H9 (cell line): ENCODE measurements at regions not wholly inside any gene's neighbourhood (a gene's known extent, or its start where the extent isn't known, plus 50 kb on each side); places are given as distances from the start of the nearest gene placed in this dataset.

Experiments
- DNase-seq: peaks from one replicate; pipeline ENCODE4 v3.0.0-alpha.2; 2017
- H2AFZ ChIP-seq: one replicate; pipeline ENCODE4 v1.6.1; 2013; ENCODE audit warnings: mild to moderate bottlenecking, low read length, control low read depth, moderate library complexity
- H2AK5ac ChIP-seq: 2 replicates; pipeline ENCODE4 v1.6.1; 2013; ENCODE audit warnings: low read length, control low read depth, mixed read lengths; ENCODE audit not compliant: insufficient read length
- H2BK120ac ChIP-seq: one replicate; pipeline ENCODE4 v1.6.1; 2013; ENCODE audit warnings: low read depth, mild to moderate bottlenecking, low read length, control low read depth, inconsistent platforms; ENCODE audit not compliant: poor library complexity, severe bottlenecking
- H2BK12ac ChIP-seq: 2 replicates; pipeline ENCODE4 v1.6.1; 2013; ENCODE audit warnings: low read length, control low read depth, mixed read lengths, low read depth; ENCODE audit not compliant: insufficient read length
- H2BK15ac ChIP-seq: 2 replicates; pipeline ENCODE4 v1.6.1; 2013; ENCODE audit warnings: low read depth, low read length, control low read depth
- H2BK20ac ChIP-seq: one replicate; pipeline ENCODE4 v1.6.1; 2013; ENCODE audit warnings: low read depth, mild to moderate bottlenecking, low read length, control low read depth, inconsistent platforms; ENCODE audit not compliant: poor library complexity, severe bottlenecking
- H2BK5ac ChIP-seq: 2 replicates; pipeline ENCODE4 v1.6.1; 2013; ENCODE audit warnings: low read length, control low read depth, mixed read lengths; ENCODE audit not compliant: insufficient read length
- H3K14ac ChIP-seq: 2 replicates; pipeline ENCODE4 v1.6.1; 2013; ENCODE audit warnings: low read length, control low read depth; ENCODE audit not compliant: insufficient read depth
- H3K18ac ChIP-seq: 2 replicates; pipeline ENCODE4 v1.6.1; 2013; ENCODE audit warnings: low read depth, mild to moderate bottlenecking, mixed read lengths, low read length, control low read depth; ENCODE audit not compliant: insufficient read length
- H3K23ac ChIP-seq: 2 replicates; pipeline ENCODE4 v1.6.1; 2013; ENCODE audit warnings: low read length, control low read depth, mixed read lengths, low read depth; ENCODE audit not compliant: insufficient read length
- H3K23me2 ChIP-seq: 2 replicates; pipeline ENCODE4 v1.6.1; 2013; ENCODE audit warnings: low read depth, mild to moderate bottlenecking, mixed read lengths, low read length, control low read depth; ENCODE audit not compliant: insufficient read length, poor library complexity, severe bottlenecking
- H3K27ac ChIP-seq: 2 replicates; pipeline ENCODE4 v1.5.1; 2013; ENCODE audit warnings: low read length, control low read depth, mixed read lengths, low read depth; ENCODE audit not compliant: insufficient read length
- H3K27me3 ChIP-seq: 2 replicates; pipeline ENCODE4 v1.6.1; 2013; ENCODE audit warnings: low read length, control low read depth, inconsistent platforms; ENCODE audit not compliant: insufficient read depth
- H3K4ac ChIP-seq: 2 replicates; pipeline ENCODE4 v1.6.1; 2013; ENCODE audit warnings: low read depth, mild to moderate bottlenecking, control low read depth, inconsistent platforms, low read length, moderate library complexity
- H3K4me1 ChIP-seq: 2 replicates; pipeline ENCODE4 v1.6.1; 2013; ENCODE audit warnings: low read length, control low read depth, inconsistent platforms; ENCODE audit not compliant: insufficient read depth
- H3K4me2 ChIP-seq: 2 replicates; pipeline ENCODE4 v1.6.1; 2013; ENCODE audit warnings: low read length, control low read depth, mixed read lengths; ENCODE audit not compliant: insufficient read length, insufficient read depth
- H3K56ac ChIP-seq: 2 replicates; pipeline ENCODE4 v1.6.1; 2013; ENCODE audit warnings: low read depth, mild to moderate bottlenecking, mixed read lengths, low read length, control low read depth; ENCODE audit not compliant: insufficient read length
- H3K79me1 ChIP-seq: 2 replicates; pipeline ENCODE4 v1.6.1; 2013; ENCODE audit warnings: low read depth, mild to moderate bottlenecking, moderate library complexity, low read length, control low read depth, inconsistent platforms; ENCODE audit not compliant: insufficient read depth, poor library complexity, severe bottlenecking
- H3K79me2 ChIP-seq: 2 replicates; pipeline ENCODE4 v1.6.1; 2013; ENCODE audit warnings: low read length, control low read depth, inconsistent platforms; ENCODE audit not compliant: insufficient read depth
- H3K9ac ChIP-seq: 2 replicates; pipeline ENCODE4 v1.6.1; 2013; ENCODE audit warnings: low read length, control low read depth, mixed read lengths; ENCODE audit not compliant: insufficient read length; ENCODE audit errors: extremely low read depth
- H3K9me3 ChIP-seq: one replicate; pipeline ENCODE4 v1.6.1; 2013; ENCODE audit warnings: low read depth, low read length, inconsistent platforms; ENCODE audit not compliant: control insufficient read depth
- H3T11ph ChIP-seq: one replicate; pipeline ENCODE4 v1.6.1; 2013; ENCODE audit warnings: mild to moderate bottlenecking, low read length, control low read depth, inconsistent platforms
- H4K20me1 ChIP-seq: one replicate; pipeline ENCODE4 v1.6.1; 2013; ENCODE audit not compliant: control insufficient read depth, insufficient read length, insufficient read depth
- H4K5ac ChIP-seq: 2 replicates; pipeline ENCODE4 v1.6.1; 2013; ENCODE audit warnings: low read depth, mild to moderate bottlenecking, mixed read lengths, low read length, control low read depth; ENCODE audit not compliant: insufficient read length
- H4K8ac ChIP-seq: replicated peaks from 2 replicates; pipeline ENCODE4 v1.6.1; 2013; ENCODE audit warnings: low read length, control low read depth, mixed read lengths, low read depth; ENCODE audit not compliant: insufficient read length
- H4K91ac ChIP-seq: 2 replicates; pipeline ENCODE4 v1.6.1; 2013; ENCODE audit warnings: low read depth, mild to moderate bottlenecking, moderate library complexity, mixed read lengths, low read length, control low read depth; ENCODE audit not compliant: insufficient read length
- H3K27ac Mint-ChIP-seq, 3 experiments: 2 replicates in 2 of 3; 3 replicates in 1 of 3; pipeline ENCODE4 v1.8.0; 2020 to 2021; ENCODE audit warnings: mixed read lengths in 3 of 3, mild to moderate bottlenecking in 1 of 3, moderate library complexity in 1 of 3
- H3K27me3 Mint-ChIP-seq: 2 replicates; pipeline ENCODE4 v1.8.0; 2021; ENCODE audit warnings: low read depth, mild to moderate bottlenecking, moderate library complexity, mixed read lengths
- H3K36me3 Mint-ChIP-seq, 3 experiments: 2 replicates in 2 of 3; 3 replicates in 1 of 3; pipeline ENCODE4 v1.8.0; 2020 to 2021; ENCODE audit warnings: low read depth in 3 of 3, mixed read lengths in 3 of 3; ENCODE audit not compliant: insufficient read depth in 1 of 3
- H3K4me1 Mint-ChIP-seq, 2 experiments: 2 replicates each; pipeline ENCODE4 v1.8.0; 2020; ENCODE audit warnings: mixed read lengths in 2 of 2
- H3K4me3 Mint-ChIP-seq, 2 experiments: 2 replicates in 1 of 2; 3 replicates in 1 of 2; pipeline ENCODE4 v1.8.0; 2020 to 2021; ENCODE audit warnings: mild to moderate bottlenecking in 2 of 2, mixed read lengths in 2 of 2, moderate library complexity in 1 of 2
- H3K9me3 Mint-ChIP-seq, 2 experiments: 2 replicates in 1 of 2; 3 replicates in 1 of 2; pipeline ENCODE4 v1.8.0; 2020; ENCODE audit warnings: mild to moderate bottlenecking in 2 of 2, mixed read lengths in 2 of 2, moderate library complexity in 1 of 2
- CTCF ChIP-seq: fragments of 200-600 bp; sonication (generic); conservative IDR thresholded peaks from 3 replicates; pipeline ENCODE4 v1.8.0; 2021; ENCODE audit warnings: antibody characterized with exemption, mild to moderate bottlenecking
- WGBS: extraction: QIAGEN DNeasy Blood & Tissue Kit; methylation state at CpG from one replicate; pipeline ENCODE4 v1.1.7; 2013; ENCODE audit warnings: missing lambda C conversion rate, low lambda C conversion rate, mixed read lengths; ENCODE audit not compliant: insufficient read length; ENCODE audit errors: extremely low coverage; 5-methylcytosine and 5-hydroxymethylcytosine counted together

GRCh38 chr2:20130160-20130560 lies 78.7 kb upstream of the LAPTM4A start:
- H3K4me2 ChIP-seq: no peak overlapping the region
- no peak for TF ChIP-seq CTCF
- H3K9me3 ChIP-seq: no peaks in the 10 kb centered on the region
- H3K56ac ChIP-seq: no peak overlapping the region
- H3K18ac ChIP-seq: no peak overlapping the region
- H4K91ac ChIP-seq: no peak overlapping the region
- H3K23ac ChIP-seq: no peak overlapping the region
- H2BK120ac ChIP-seq: no peak overlapping the region
- no peak overlapping the region for H3T11ph ChIP-seq
- H3K27ac ChIP-seq: no peak overlapping the region
- H2AFZ ChIP-seq: no peak overlapping the region
- no peak overlapping the region for H2BK15ac ChIP-seq
- H2BK5ac ChIP-seq: no peak overlapping the region
- H4K8ac ChIP-seq: no peak overlapping the region
- H3K4me3 Mint-ChIP-seq: no peak overlapping the region
- no peaks in the 10 kb centered on the region for H3K23me2 ChIP-seq
- H4K20me1 ChIP-seq: no peaks in the 10 kb centered on the region
- no peak overlapping the region for H3K9ac ChIP-seq
- no peak overlapping the region for H4K5ac ChIP-seq
- H3K79me1 ChIP-seq: no peaks in the 10 kb centered on the region
- peaks cover 5 to 11% of the 10 kb centered on the region in 2 experiments; a peak in 3 of 4 replicates for H3K4me1 Mint-ChIP-seq
- no CpG with 5 or more reads among the region's 3 CpGs for WGBS
- no peaks in the 10 kb centered on the region for H3K36me3 Mint-ChIP-seq
- H3K9me3 Mint-ChIP-seq: no peaks in the 10 kb centered on the region
- H3K14ac ChIP-seq: no peak overlapping the region
- H3K27ac Mint-ChIP-seq: no peak overlapping the region; a peak in 1 of 7 replicates
- no peaks in the 10 kb centered on the region for H3K79me2 ChIP-seq
- H3K27me3 ChIP-seq: no peaks in the 10 kb centered on the region
- no peaks in the 10 kb centered on the region for H3K4me1 ChIP-seq
- DNase-seq: no peak
- no peak overlapping the region for H2BK12ac ChIP-seq
- H2BK20ac ChIP-seq: no peak overlapping the region
- H2AK5ac ChIP-seq: no peak overlapping the region
- no peak overlapping the region for H3K4ac ChIP-seq
- peaks cover 4% of the 10 kb centered on the region for H3K27me3 Mint-ChIP-seq
